Fibroblast of gingiva (primary cell): ENCODE measurements at regions not wholly inside any gene's neighbourhood (a gene's known extent, or its start where the extent isn't known, plus 50 kb on each side); places are given as distances from the start of the nearest gene placed in this dataset.
A peak's percentile ranks its signal among the peaks of the same experiment; 100 is the strongest.

ENCODE experiments used
- DNase-seq: peaks from one replicate; pipeline ENCODE4 v3.0.0-alpha.2; 2011; ENCODE audit warnings: low read depth

DNA sequence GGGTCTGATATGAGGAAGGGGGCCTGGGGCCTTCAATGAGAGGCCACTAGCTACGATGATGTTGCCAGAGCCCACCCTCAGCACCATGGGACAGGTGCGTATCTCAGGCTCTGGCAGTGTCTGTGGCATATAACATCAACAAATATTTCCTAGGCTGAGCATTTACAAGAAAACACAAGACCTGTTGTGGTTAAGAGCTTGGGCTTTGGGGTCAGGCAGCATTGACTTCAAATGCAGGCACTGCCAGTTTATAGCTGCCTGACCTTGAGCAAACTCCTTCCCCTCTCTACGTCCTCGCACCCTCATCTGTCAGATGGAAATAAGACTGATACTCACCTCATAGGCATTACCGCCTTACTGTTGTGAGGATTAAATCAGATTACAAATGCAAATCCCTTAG lies 156.0 kb downstream of the KATNAL1 start:
- no peak for DNase-seq

DNA sequence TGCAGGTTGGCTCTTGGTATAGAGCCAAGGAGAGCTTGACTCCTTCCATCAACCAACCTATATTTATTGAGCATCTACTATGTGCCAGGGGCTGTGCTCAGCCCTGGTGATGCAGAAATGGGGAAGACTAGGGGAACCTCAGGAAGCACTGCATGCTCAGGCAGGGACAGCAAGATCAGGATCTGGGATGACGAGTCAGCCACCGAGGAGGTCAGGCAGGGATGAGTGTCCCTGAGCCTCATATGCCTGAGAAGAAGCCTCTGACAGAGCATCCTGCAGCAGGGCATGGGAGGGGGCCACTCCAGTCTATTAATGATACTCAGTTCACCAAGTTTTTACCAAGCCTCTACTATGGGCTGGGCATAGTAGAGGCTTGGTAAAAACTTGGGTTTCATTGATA lies 158.1 kb downstream of the KATNAL1 start:
- no peak for DNase-seq

GRCh38 chr13:30148786-30149185 lies 158.6 kb downstream of the KATNAL1 start:
- DNase-seq, result no peak

DNA sequence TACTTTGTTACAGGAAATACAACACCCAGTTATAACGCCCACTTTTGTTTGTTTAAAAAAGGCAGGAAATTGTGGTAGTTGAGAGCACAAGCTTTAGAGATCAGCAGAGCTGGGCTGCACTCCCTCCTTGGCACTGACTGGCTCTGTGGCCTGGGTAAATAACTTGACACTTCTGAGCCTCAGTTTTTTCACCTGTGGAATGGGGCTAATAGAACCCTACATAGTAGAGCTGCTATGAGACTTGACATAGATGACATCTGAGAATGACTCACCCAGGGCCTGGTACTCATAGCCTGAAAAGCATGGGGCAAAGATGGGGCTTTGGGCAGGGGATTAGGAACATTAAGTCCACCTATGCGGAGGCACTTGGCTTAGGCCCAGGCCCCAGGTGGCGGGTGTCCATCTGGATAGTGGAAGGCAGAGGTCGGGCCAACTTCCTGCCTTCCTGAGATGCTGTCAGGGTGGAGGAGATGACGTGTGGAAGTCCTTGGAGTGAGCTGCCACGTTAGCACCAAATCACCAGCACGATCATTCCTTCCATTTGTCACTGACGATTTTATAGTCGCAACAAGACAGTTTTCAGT lies 159.1 kb downstream of the KATNAL1 start:
- no peak for DNase-seq

DNA sequence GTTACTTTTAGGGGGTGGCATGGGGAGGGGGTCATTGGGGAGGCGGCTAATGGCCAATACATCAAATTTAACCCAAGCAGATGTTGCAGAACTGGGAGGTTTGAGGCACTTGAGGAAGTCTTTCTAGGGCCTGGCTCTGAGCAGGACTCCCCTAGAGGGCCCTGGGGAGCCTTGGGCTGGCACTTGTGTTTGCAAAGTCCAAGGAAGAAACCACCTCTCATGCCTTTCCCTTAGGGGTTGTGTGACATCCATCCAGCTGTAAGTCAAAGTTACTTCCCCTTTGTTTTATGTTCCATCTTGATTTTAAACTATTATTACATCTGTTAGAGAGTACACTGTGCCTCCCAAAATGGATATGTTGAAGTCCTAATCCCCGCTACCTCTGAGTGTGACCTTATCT lies 159.9 kb downstream of the KATNAL1 start:
- DNase-seq, result no peak

DNA sequence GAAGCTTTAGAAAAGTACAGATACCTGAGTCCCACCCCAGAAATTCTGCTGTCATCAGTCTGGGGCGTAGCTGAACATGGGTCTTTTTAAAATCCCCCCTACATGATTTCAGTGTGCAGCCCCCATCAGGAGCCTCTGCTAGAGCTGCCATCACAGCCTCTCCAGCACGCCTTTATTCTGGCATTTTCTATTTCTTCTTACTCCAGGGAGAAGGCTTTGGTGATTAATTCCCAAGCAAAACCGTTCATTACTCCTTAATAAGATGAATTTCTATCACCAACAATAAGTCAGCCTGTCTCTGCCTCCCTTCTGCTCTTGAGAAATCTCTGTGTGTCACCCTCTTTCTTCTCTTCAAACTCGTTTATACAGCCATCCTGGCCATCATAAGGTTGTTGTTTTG lies 160.3 kb downstream of the KATNAL1 start:
- no peak for DNase-seq

DNA sequence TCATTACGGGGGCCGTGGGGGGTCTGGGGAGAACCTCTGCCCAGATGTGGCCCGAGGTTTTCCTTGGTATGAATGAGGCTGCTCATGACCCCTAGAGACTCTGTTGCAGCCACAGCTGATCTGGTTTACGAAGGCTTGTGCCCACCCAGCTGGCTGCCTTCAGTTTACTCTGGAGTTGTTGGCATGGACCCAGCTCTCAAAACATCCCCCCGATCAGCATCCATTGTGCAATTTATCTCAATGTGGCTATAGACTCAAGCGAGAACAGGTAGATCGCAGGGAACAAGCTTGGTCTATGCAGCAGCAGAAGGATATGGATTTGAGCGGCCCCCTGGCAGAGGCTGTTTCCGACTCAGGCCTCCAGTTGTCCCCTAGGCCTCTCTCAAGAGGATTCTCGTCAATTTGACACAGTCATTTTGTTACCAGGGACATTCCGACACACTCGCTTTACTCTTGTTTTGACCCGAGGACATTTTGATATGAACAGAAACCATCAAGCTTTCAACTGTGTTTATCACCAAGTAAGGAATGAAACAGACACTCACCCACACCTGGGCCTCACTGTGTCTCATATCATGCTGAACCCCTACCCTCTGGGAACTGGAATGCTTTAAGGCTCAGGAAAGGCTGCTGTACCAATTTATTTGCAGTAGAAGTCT lies 161.5 kb downstream of the KATNAL1 start:
- DNase-seq, result no peak

DNA sequence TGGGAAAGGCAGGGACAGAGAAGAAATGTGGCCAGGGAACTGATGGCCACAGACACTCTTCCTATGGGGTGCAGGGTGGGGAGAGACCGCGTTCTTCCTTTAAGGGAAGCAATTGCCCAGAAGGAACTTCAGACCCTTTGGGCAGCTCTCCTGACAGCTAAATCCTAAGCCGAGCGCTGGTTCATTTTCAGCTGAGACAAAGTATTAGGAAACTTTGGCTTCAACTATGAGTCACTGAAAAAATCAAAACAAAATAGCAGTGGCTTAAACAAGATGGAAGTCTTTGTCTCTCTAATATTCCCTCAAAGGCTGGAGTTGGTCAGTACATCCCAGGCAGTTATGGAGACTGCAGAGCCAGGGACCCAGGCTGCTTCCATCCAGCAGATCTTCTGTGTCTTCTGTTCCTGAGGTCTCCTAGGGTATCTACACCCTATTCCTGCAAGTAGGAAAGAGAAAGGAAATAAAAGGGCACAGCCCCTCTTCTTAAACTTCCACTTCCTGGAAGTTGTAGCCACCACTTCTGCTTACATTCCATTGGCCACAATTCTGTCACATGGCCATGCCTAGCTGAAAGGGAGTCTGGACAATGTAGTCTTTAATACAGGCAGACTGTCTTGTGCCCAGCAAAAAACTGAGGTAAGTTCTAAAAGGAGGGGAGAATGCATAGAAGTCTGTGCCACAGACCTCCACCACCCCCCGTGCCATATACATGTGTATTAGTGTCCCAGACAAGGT lies 163.5 kb downstream of the KATNAL1 start:
- peak; percentile 45 for DNase-seq

GRCh38 chr13:30142486-30143211 lies 164.7 kb downstream of the KATNAL1 start:
- peak; percentile 93 for DNase-seq

DNA sequence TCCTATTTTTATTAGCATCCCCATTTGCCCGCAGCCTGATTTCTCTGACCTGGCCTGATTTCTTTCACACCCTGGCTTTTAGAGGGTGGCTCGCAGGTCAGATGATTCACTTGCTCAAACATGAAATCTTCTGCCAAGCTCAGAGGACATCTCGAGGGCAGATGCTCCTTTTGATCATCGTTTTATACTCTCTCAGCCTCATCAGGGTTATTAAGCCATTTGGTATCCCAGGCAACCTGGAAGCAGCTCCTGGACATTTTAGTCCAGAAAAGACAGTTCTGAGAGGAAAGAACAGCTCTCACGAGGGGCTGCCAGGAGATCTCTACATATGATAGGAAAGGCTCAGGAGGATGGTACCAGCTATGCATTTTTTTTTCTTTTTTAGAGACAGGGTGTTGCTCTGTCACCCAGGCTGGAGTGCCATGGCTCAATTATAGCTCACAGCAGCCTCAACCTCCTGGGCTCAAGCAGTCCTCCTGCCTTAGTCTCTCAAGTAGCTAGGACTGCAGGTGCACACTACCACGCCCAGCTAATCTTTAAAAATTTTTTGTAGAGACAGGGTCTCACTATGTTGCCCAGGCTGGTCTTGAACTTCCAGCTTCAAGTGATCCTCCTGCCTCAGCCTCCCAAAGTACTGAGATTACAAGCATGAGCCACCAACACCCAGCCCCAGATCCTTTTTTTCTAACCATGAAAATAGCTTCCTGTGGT lies 165.4 kb downstream of the KATNAL1 start:
- no peak for DNase-seq

GRCh38 chr13:30140973-30141372 lies 166.4 kb downstream of the KATNAL1 start:
- no peak for DNase-seq

DNA sequence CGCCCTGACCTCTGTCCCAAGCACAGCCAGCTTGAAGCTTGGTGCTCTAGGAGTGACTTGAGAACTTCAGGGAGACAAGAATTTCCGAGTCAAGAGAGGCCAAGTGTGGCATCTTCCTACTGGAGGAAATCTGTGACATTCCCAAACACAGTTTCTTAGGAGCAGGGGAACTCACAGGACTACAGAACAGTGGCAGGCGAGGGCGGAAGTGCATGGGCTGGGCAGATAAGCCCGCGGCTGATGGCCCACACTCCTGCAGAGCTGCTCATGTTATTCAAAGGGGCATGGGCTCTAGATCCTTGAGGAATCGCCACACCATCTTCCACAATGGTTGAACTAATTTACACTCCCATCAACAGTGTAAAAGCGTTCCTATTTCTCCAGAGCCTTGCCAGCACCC lies 168.8 kb downstream of the KATNAL1 start:
- no peak for DNase-seq

- DNase-seq, result no peak
These were observed 171.5 kb downstream of the KATNAL1 start for GRCh38 chr13:30135868-30136267.

DNA sequence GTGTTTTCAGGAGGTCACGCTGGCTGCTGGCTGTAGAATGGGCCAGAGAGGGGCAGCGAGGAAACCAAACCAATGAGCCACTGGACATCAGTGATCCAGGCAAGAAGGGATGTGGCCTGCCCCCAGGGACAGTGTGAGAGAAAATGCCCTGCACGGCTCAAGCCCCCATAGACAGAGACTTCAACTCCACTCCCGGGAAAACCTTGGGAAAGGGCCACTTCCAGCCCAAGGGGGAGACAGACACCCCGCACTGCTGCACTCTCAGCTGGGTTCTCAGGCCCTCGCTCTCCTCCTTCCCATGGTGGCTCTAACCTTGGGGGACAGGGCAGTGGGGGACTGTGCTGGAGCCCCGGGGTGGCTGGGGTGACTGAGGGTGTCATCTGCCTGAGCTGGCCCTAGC lies 172.0 kb downstream of the KATNAL1 start:
- DNase-seq, result no peak

GRCh38 chr13:30134578-30134977 lies 172.8 kb downstream of the KATNAL1 start:
- no peak for DNase-seq

GRCh38 chr13:30133996-30134395 lies 173.4 kb downstream of the KATNAL1 start:
- no peak for DNase-seq

GRCh38 chr13:30133554-30133912 lies 173.8 kb downstream of the KATNAL1 start:
- DNase-seq, result no peak

GRCh38 chr13:30132623-30133553 lies 174.5 kb downstream of the KATNAL1 start:
- DNase-seq, result peak; percentile 85

DNA sequence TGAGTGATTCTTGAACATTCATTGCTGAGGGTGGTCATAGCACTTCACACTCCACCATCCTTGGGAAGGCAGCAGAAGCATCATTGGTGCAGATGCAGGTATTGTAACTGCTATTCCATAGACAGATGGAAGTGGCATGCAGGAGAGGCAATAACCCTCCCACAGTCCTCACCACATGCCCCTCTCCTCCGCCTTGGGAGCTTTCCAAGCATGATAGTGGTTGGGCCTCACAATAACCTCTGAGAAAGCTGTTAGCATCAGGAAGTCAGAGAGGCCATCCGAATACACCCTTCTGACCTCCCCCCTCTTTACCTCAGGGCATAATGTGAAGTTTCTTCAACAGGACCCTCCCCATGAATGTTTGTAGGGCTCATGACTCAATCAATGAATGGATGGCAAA lies 177.9 kb downstream of the KATNAL1 start:
- no peak for DNase-seq

GRCh38 chr13:30128591-30128990 lies 178.8 kb downstream of the KATNAL1 start:
- DNase-seq, result no peak

DNA sequence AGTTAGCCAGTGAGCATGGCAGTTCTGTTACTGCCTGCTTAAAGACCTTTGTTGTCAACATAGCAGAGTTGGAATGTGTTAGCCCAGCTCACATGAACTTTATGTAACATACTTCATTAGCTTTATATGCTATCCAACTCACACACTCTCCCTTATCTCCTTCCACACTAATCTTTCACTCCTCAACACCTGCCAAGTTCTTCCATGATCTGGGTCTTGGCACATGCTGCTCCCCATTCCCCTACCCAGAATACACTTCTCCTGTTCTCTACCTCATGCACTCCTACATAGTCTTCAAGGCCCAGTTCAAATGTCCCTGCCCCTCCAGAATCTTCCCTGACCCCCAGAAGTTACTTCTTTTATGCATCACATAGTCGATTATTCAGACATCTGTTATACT lies 179.3 kb downstream of the KATNAL1 start:
- no peak for DNase-seq
